Limb (tissue), 2 donors: ENCODE measurements at regions not wholly inside any gene's neighbourhood (a gene's known extent, or its start where the extent isn't known, plus 50 kb on each side); places are given as distances from the start of the nearest gene placed in this dataset.

Experiments used
- DNase-seq, 2 donors: peaks; one replicate each; pipeline ENCODE4 v3.0.0-alpha.2; 2016; ENCODE audit errors: extremely low spot score in 2 of 2

GRCh38 chr18:37675699-37676098, 110.1 kb upstream of the CELF4 start:
- DNase-seq, result no peak

DNA sequence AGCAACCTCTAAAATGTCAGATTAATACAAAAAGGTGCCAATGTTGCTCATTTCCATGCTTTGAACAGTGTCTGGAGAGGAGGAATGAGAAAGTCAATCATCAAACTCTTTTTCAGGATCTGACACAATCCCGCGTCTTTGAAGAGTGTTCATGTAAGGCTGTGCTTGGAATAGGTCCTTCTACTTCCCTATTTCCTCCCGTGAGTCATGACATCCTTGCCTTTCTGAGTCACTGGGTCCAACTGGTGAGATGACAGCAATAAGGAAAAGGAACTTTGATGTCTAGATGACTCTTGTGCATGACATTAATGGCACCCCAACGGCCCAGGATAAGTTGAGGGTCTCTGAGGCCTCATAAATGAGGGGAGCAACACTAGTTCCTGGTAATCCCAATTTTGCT, 109.0 kb upstream of the CELF4 start:
- DNase-seq, result no peak

DNA sequence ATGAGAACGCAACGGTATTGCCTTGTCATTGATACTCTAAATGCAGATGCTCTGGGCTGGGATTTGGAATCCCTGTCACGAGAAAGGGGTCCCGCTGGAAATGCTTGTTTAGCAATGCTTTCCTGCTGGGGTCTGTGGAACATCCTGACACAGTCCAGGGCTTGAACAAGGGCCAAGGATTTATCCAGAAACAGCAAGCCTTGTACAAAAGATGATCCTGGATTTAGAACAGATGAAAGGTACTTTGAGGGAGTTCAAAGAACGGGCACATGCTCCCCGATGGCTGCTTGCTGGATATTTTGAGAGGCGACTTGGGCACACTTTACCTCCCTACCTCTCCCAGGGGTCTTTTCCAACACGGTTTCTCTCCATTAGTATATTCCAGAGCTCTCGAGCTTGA, 108.1 kb upstream of the CELF4 start:
- DNase-seq, result no peak

- no peak for DNase-seq
These were observed 107.5 kb upstream of the CELF4 start for GRCh38 chr18:37672932-37673595.

- DNase-seq, result no peak
These were observed 106.4 kb upstream of the CELF4 start for GRCh38 chr18:37672001-37672400.

DNA sequence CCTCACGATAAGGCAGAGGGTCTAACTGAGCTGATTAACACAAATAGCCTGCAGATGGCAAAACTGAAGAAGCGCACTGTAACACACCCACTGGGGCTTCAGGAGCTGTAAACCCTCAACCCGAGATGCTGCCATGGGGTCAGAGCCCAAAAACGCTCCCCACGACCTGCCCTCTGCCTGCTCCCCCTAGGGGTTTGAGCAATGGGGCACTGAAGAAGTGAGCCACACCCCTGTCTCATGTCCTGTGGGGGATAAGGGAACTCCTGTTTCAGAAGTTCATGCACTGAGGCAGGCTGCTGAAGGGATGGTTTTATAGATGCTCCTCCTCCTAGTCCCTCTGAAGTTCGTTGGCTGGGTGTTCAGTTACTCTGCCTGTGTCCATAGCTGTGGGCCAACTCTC, 105.9 kb upstream of the CELF4 start:
- no peak for DNase-seq

DNA sequence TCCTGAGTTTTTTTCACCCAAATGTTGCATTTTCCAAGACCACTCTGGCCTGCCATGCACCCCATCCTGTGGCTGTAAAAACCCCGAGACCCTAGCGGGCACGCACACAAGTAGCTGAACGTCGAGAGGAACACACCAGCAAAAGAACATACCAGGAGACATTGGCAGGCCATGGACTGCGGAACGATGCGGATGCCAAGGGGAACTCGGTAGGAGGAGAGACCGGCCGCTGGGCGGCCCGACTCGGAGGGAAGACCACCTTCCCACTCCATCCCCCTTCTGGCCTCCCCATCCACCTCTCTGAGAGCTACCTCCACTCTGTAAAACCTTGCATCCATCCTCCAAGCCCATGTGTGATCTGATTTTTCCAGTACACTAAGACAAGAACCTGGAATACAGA, 105.5 kb upstream of the CELF4 start:
- DNase-seq, result no peak

DNA sequence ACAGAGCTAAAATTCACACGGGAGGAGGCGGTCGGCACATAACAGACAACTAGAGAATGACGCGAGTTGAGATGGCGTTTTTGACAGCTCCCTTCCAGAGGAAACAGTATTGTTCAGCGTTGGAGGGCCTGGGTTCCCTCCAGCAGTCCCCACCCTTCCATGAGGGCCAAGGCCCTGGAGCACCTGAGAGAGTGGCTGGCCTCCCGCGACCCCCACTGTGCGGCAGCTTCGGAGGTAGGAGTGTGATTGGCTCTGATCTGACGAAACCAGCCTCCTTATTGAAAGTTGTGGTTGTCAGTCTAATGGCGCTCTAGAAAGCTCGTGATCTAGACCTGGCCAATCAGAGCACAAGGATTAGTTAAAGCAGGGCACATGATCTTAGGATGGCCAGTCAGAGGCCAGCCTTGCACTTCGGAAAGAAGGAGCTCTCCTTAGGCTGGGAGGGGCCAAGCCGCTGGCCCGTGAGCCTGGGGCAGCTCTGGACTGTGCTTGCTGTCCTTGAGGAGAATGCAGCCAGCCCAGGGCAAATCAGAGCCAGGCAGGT, 104.5 kb upstream of the CELF4 start:
- no peak for DNase-seq

GRCh38 chr18:37668971-37669747, 103.6 kb upstream of the CELF4 start:
- no peak for DNase-seq

DNA sequence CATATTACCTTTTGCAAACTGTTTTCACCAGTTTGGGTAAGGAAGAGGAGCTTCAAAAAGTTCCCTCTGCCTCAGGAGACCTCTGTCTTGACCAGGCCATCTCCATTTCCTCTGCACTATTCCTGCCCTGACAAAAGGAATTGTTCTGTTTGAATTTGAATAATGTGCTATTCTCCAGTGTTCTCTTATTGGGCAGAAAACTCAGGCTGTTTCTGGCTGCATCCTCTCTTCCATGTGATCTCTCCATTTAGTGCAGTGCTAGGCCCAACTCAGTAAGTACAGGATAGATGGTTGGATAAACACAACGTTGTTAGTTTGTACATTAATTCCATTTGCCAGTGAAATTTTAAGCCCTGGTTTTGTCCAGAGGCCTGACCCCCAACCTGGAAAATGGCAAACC, 102.2 kb upstream of the CELF4 start:
- no peak for DNase-seq

GRCh38 chr18:37666991-37667390, 101.4 kb upstream of the CELF4 start:
- DNase-seq, result no peak

DNA sequence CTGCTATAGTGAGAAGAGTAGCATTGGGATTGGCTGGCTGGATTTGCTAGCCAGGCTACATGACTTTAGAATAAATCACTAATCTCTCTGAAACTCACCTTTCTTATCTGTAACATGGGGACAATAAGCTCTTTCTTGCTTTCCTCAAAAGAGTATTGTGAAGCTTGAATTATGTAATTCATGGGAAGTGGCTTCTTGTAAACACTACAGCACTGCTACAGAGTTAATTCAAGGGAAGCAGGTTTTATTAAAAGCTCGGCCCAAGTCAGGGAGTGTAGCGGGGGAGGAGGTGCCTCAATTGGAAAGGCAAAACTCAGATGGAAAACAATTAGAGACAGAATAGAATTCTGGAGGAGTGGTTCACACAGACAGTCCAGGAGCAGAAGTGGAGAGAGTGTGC, 100.9 kb upstream of the CELF4 start:
- no peak for DNase-seq

DNA sequence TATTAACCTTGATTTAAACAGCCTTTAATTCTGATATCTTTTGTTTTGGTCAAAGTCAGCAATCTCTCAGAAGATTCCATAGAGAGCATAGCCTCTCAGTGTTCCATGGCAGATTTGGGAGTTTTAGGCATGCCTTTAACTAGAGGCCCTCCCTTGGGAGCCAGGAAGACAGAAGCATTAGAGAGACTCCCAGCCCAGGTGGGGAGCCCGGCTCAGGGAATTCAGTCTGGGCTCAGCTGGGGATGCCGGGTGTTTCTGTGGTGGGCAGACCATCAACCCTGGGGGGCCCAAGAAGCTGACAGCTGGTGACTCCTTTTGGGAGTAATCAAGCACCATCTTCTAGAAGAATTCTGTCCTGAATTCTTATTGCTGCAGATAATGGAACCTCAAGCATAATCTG, 99.7 kb upstream of the CELF4 start:
- no peak for DNase-seq

DNA sequence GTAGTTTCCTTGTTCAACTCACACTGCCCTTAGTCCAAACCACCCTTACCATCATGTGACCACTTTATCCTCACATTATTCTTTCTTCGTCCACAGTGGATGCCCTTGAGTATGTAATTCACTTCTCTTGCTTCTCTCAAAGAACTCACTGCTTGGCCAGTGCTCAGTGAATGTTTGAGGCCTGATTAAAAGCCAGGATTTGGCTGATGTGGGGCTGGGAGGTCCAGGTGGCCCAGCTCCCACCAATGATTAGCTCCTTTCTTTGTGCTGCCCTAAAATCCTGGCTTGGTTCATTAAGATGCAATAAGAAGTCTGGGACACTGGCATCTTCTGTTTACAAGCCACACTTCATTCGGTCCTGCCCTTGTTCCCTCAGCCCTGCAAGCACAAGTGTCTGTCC, 97.8 kb upstream of the CELF4 start:
- no peak for DNase-seq

GRCh38 chr18:37662546-37663339, 97.1 kb upstream of the CELF4 start:
- DNase-seq, result no peak

GRCh38 chr18:37662099-37662498, 96.5 kb upstream of the CELF4 start:
- no peak for DNase-seq

- no peak for DNase-seq
These were observed 95.9 kb upstream of the CELF4 start for GRCh38 chr18:37661478-37661877.

GRCh38 chr18:37661061-37661460, 95.5 kb upstream of the CELF4 start:
- no peak for DNase-seq

- DNase-seq, result no peak
These were observed 95.1 kb upstream of the CELF4 start for GRCh38 chr18:37660658-37661057.

DNA sequence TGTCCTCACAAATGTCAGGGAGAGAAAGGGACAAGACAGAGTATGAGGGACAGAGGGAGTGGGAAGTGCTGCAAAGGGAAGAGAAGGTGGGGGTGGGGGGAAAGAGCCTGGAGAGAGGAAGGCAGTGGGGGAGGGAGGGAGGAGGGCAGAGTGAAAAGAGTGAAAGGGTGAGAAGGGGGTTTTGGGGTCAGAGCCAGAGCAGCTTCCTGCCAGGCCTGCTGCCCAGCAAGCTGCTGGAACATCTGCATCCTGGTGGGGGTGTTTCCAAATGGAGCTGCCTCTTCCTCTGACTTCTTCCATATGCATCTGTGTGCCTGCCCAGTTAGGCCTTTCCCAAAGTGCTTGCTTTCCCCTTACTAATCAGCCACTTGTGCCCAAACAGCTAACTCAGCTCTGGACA, 94.3 kb upstream of the CELF4 start:
- no peak for DNase-seq

DNA sequence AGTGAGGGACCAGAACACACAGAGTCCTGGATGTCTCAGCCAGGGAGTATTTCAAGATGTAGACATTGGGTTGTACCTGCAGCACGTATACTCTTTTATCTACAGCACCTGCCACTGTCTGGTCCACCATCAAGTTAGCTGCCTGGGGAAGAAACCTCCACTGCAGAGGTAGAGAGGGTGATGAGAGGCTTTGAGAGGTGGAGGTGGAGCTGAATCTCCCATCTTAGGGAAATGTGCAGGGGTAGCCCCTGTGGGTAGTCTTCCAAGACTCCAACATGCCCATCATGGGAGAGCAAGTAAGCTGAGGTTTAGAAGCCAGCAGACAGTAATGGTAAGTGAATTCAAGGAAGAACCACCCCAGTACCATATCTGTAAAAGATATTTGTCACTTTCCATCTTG, 93.3 kb upstream of the CELF4 start:
- no peak for DNase-seq

DNA sequence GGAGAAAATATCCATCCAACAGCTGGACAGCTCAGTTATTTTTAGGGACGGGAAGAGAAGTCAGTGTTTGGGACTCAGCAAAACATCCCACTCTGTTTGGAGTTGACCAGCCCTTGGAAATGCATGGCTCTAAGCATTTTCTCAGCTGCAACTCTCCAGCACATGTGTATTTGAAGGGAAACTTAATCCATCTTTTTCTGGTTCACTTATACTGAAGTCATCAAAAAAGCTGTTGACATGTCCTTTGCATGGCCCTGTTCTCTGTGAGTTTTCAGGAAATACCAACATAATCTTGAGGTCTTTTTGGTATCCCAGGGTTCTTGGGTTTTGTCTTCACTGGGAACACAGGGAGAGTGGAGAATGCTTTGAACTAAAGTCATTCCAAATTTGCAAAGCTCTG, 91.9 kb upstream of the CELF4 start:
- peak in 1 of 2 donors; percentile 24 for DNase-seq
